Endothelial cell of umbilical vein (primary cell): ENCODE measurements at regions not wholly inside any gene's neighbourhood (a gene's known extent, or its start where the extent isn't known, plus 50 kb on each side); places are given as distances from the start of the nearest gene placed in this dataset.

Experiments used
- EZH2 ChIP-seq: IDR thresholded peaks from 2 replicates; pipeline ENCODE4 v1.6.1; 2012; ENCODE audit warnings: borderline replicate concordance, low read depth, mild to moderate bottlenecking, moderate library complexity, low read length, inconsistent platforms; ENCODE audit not compliant: severe bottlenecking
- FOS ChIP-seq: IDR thresholded peaks from 2 replicates; pipeline ENCODE4 v1.6.1; 2011; ENCODE audit warnings: mild to moderate bottlenecking, low read length, moderate library complexity, borderline replicate concordance; ENCODE audit not compliant: insufficient read depth
- GATA2 ChIP-seq: IDR thresholded peaks from 2 replicates; pipeline ENCODE4 v1.7.0; 2011; ENCODE audit warnings: low read depth, mild to moderate bottlenecking, moderate library complexity, mixed read lengths, low read length; ENCODE audit not compliant: insufficient read length, insufficient read depth
- JUN ChIP-seq: IDR thresholded peaks from 2 replicates; pipeline ENCODE4 v1.6.1; 2011; ENCODE audit warnings: borderline replicate concordance, low read depth; ENCODE audit not compliant: insufficient read length, insufficient read depth
- MYC ChIP-seq: IDR thresholded peaks from one replicate; pipeline ENCODE4 v1.6.1; 2011; ENCODE audit warnings: mild to moderate bottlenecking, low read depth, low read length
- POLR2A ChIP-seq: IDR thresholded peaks from 2 replicates; pipeline ENCODE4 v1.6.1; 2012; ENCODE audit warnings: low read depth, mild to moderate bottlenecking, control low read depth, low read length
- POLR2AphosphoS5 ChIP-seq: IDR thresholded peaks from 2 replicates; pipeline ENCODE4 v1.6.1; 2012; ENCODE audit warnings: low read depth, mild to moderate bottlenecking, control low read depth, low read length, moderate library complexity; ENCODE audit not compliant: insufficient read depth
- TF ChIP-seq, protein P1 (sequence below), 2 donors: IDR thresholded peaks; 1 replicate in 1 of 2; 2 replicates in 1 of 2; pipeline ENCODE4 v1.5.1; 2011; ENCODE audit warnings: low read length in 2 of 2, mild to moderate bottlenecking in 2 of 2, moderate library complexity in 2 of 2, control low read depth in 1 of 2, inconsistent platforms in 1 of 2, low read depth in 1 of 2; ENCODE audit not compliant: insufficient read depth in 1 of 2; ENCODE audit errors: extremely low read depth in 1 of 2
- TF ChIP-seq, protein P2 (sequence below): IDR thresholded peaks from 2 replicates; pipeline ENCODE4 v1.6.1; 2011; ENCODE audit not compliant: insufficient read depth, insufficient read length

DNA sequence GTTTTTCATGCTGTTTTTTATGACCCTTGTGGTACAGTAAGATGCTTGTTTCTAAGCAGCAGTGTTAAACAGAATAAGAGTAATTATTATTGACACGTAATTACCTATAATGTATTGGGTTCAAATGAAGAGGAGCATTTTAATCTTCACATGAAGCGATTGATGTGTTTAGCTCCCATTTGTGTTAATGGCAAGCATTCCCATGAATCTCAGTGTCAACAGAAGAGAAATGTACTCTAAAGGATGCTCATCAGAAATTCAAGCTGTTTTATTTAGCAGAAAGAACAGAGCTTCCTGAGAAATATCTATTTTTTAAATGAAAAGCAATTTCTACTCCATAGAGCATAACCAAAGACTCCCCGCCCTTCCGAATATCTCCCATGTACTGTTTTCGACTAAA is 341.3 kb upstream of the LINC00305 start:
- TF ChIP-seq POLR2A (no peak), POLR2AphosphoS5 (no peak), EZH2 (no peak), GATA2 (no peak), FOS (no peak), JUN (no peak), MYC (no peak)
- TF ChIP-seq, protein P1, sequence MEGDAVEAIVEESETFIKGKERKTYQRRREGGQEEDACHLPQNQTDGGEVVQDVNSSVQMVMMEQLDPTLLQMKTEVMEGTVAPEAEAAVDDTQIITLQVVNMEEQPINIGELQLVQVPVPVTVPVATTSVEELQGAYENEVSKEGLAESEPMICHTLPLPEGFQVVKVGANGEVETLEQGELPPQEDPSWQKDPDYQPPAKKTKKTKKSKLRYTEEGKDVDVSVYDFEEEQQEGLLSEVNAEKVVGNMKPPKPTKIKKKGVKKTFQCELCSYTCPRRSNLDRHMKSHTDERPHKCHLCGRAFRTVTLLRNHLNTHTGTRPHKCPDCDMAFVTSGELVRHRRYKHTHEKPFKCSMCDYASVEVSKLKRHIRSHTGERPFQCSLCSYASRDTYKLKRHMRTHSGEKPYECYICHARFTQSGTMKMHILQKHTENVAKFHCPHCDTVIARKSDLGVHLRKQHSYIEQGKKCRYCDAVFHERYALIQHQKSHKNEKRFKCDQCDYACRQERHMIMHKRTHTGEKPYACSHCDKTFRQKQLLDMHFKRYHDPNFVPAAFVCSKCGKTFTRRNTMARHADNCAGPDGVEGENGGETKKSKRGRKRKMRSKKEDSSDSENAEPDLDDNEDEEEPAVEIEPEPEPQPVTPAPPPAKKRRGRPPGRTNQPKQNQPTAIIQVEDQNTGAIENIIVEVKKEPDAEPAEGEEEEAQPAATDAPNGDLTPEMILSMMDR (IDR thresholded peaks at IDR 0.05; ENCODE audit: extremely low read depth in 1 of 2, insufficient read depth in 1 of 2, low read depth in 1 of 2, low read length in 2 of 2): no peak
- TF ChIP-seq, protein P2, sequence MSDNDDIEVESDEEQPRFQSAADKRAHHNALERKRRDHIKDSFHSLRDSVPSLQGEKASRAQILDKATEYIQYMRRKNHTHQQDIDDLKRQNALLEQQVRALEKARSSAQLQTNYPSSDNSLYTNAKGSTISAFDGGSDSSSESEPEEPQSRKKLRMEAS: no peak
